Right cardiac atrium (tissue), 5 donors: ENCODE measurements at regions not wholly inside any gene's neighbourhood (a gene's known extent, or its start where the extent isn't known, plus 50 kb on each side); places are given as distances from the start of the nearest gene placed in this dataset.

Experiments
- ATAC-seq, 2 donors: fragments of 200-7000 bp; cut with Tn5 transposase; one replicate each; pipeline versions ENCODE4 v1.8.0 to v1.9.1; 2020; ENCODE audit warnings: moderate library complexity in 2 of 2, mild to moderate bottlenecking in 1 of 2
- DNase-seq, 3 donors: peaks; one replicate each; pipeline ENCODE4 v3.0.0-alpha.2; 2020
- H3K27ac ChIP-seq: one replicate; pipeline ENCODE4 v1.5.1; 2013; ENCODE audit warnings: mild to moderate bottlenecking, low read length, control low read depth, moderate library complexity
- H3K27me3 ChIP-seq: one replicate; pipeline ENCODE4 v1.6.1; 2013; ENCODE audit not compliant: control insufficient read depth, insufficient read depth
- H3K4me1 ChIP-seq: one replicate; pipeline ENCODE4 v1.6.1; 2013; ENCODE audit warnings: low read length; ENCODE audit not compliant: control insufficient read depth, insufficient read depth
- H3K4me3 ChIP-seq: one replicate; pipeline ENCODE4 v1.5.1; 2013; ENCODE audit warnings: low read length, control low read depth
- H3K9me3 ChIP-seq: one replicate; pipeline ENCODE4 v1.6.1; 2013; ENCODE audit warnings: low read length; ENCODE audit not compliant: control insufficient read depth
- WGBS: extraction: QIAGEN DNeasy Blood & Tissue Kit; methylation state at CpG from one replicate; pipeline ENCODE4 v1.1.7; 2013; 5-methylcytosine and 5-hydroxymethylcytosine counted together
- intact Hi-C, 4 donors: fragments of 100-400 bp; cut with DNase I; formaldehyde crosslinking; loops; one replicate each; pipeline versions ENCODE4 v1.11.0 to v1.14.0; 2022 to 2023
- donor health status: healthy with polysubstance abuse.
- donor health status: DM: no; HTN: yes; CAD: no.
- donor health status: DM: no; HTN: no; CAD: no.
- donor health status: DM: no; HTN: yes; CAD: no; lungs with severe emphysema.
- donor health status: DM: yes; HTN: yes; CAD: no.

- intact Hi-C loops, result no loop called here
- ATAC-seq, result no peak
- 54% methylated on average over 5 of the region's 5 CpGs for WGBS
Measured at GRCh38 chr1:221029981-221030649, 150.9 kb downstream of the HLX start.

DNA sequence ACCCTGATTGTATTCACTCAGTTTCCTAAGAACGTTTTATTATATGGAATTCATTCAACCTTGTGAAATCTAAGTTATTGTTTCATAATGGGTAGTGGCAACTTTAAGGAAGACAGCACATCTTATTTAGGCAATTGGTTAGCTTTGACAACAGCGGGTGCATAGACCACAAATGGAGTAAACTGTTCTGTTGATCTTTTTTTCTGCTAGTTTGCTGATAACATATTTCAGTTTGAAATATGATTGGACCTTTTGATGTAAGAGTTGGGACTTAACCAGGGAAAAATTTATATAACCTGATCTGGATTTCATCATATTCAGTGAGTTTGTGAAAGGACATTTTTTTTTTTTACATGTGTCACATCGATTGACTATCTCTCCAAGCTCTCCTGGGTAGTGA is 151.7 kb downstream of the HLX start:
- no peak for ATAC-seq
- no peak overlapping the region for H3K4me3 ChIP-seq
- H3K4me1 ChIP-seq, result peaks cover 3% of the 10 kb centered on the region
- H3K27ac ChIP-seq, result no peak overlapping the region
- no peaks in the 10 kb centered on the region for H3K27me3 ChIP-seq
- H3K9me3 ChIP-seq, result no peaks in the 10 kb centered on the region
- intact Hi-C loops, result no loop called here
- no peak for DNase-seq
- 72% methylated on average over 3 of the region's 3 CpGs for WGBS

More at GRCh38 chr1:221029981-221030649, 150.9 kb downstream of the HLX start:
- peaks cover 3% of the 10 kb centered on the region for H3K4me1 ChIP-seq
- no peak overlapping the region for H3K4me3 ChIP-seq
- no peaks in the 10 kb centered on the region for H3K9me3 ChIP-seq
- peak in 1 of 3 donors; percentile 22 for DNase-seq
- H3K27ac ChIP-seq, result peak overlapping the region; percentile 23
- no peaks in the 10 kb centered on the region for H3K27me3 ChIP-seq

- Histone ChIP-seq H3K27me3 (no peaks in the 10 kb centered on the region), H3K4me1 (peaks cover 3% of the 10 kb centered on the region), H3K4me3 (no peak overlapping the region), H3K9me3 (no peaks in the 10 kb centered on the region), H3K27ac (no peak overlapping the region)
- DNase-seq (no peak), ATAC-seq (no peak)
- intact Hi-C loops, result no loop called here
- 91% methylated on average over 3 of the region's 3 CpGs for WGBS
Measured at GRCh38 chr1:221031458-221032203, 152.4 kb downstream of the HLX start.

- ATAC-seq (no peak), DNase-seq (no peak)
Measured at GRCh38 chr1:221032204-221032585, 153.0 kb downstream of the HLX start.

DNA sequence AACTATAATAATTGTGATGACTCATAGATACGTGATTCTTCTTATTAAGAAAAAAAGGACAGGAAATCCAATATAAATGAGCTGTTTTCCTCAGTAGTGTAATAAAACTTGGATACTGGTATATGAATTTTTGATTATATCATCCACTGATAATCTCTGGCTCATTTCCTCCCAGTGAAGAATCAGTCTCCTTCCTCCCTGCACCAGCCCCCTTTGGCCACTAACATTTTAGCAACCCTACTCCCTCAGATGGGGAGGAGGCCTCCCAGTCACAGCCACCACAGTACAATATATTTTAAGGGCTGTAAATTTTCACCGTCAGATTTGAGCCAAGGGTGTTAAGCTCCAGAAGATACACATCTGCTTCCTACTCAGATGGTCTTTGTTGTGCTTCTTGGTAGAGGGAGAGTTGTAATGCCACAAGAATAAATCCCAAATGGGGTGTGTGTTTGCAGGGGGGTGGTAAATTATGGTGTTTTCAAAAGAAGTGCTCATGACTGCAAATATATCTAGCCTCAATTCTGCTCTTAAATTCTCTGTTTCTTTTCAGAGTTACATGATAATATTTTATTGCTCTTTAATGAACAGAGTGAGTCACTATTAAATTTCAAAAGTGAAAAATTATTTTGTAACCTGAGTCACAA is 153.5 kb downstream of the HLX start:
- H3K9me3 ChIP-seq, result no peaks in the 10 kb centered on the region
- DNase-seq (no peak), ATAC-seq (peak; percentile 45 to 66)
- no peak overlapping the region for H3K27ac ChIP-seq
- H3K27me3 ChIP-seq, result no peaks in the 10 kb centered on the region
- H3K4me3 ChIP-seq, result no peak overlapping the region
- H3K4me1 ChIP-seq, result peaks cover 3% of the 10 kb centered on the region
- intact Hi-C loops, result no loop called here
- 32% methylated on average over 2 of the region's 2 CpGs for WGBS

More at GRCh38 chr1:221032204-221032585, 153.0 kb downstream of the HLX start:
- H3K9me3 ChIP-seq, result no peaks in the 10 kb centered on the region
- H3K27me3 ChIP-seq, result no peaks in the 10 kb centered on the region
- no peak overlapping the region for H3K27ac ChIP-seq
- intact Hi-C loops, result no loop called here
- peaks cover 3% of the 10 kb centered on the region for H3K4me1 ChIP-seq
- no peak overlapping the region for H3K4me3 ChIP-seq

DNA sequence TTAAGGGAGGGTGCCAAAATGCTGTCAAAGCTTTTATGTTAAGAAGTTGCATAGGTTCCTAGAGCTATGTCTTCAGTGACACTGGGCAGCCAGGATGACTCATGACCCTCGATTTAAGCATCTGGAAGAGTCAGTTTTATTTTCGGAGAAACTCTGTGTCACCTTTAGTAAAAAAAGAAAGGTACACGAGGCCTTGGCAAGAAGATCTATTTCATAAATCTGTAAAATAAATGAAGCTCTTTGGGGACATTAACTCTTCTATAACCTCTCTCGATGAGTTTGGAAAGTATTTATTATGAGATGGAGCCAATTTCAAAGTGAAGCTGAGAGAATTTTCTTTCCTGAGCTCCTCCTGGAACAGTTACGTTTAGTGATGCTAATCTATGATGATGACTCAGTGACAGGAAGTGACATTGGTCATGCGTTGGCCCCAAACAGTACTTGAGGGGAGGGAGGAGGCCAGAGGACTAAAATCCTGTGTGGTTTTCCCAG is 156.5 kb downstream of the HLX start:
- Histone ChIP-seq H3K27me3 (no peaks in the 10 kb centered on the region), H3K27ac (no peak overlapping the region), H3K4me1 (peaks cover 3% of the 10 kb centered on the region), H3K4me3 (no peak overlapping the region), H3K9me3 (no peaks in the 10 kb centered on the region)
- whole genome bisulfite sequencing, result 32% methylated on average over 6 of the region's 6 CpGs
- DNase-seq, result no peak
- peak in 1 of 2 donors; percentile 55 for ATAC-seq
- intact Hi-C loops, result no loop called here

DNA sequence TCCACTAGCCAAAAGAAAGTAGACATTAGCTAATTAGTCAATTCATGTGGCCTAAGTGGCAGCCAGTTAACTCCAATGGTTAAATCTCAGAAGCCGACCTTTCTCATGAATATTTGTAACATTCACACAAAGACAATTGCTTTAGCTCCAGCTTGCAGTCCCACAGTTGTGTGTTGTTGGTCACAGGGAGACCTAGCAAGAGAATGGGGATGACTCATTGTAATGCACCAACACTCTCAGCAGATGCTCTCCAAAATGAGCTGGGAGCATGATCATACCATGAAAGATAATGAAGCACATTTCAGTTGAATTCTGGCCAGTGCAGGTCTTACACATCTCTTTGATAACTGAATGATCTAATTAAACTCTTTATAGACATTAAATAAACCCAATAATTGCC is 160.4 kb downstream of the HLX start:
- Histone ChIP-seq H3K9me3 (no peaks in the 10 kb centered on the region), H3K4me3 (no peak overlapping the region), H3K4me1 (no peaks in the 10 kb centered on the region), H3K27me3 (no peaks in the 10 kb centered on the region), H3K27ac (no peak overlapping the region)
- ATAC-seq, result no peak
- WGBS, result 88% methylated on average over 1 of the region's 1 CpG
- no peak for DNase-seq
- intact Hi-C loops, result no loop called here

GRCh38 chr1:221040101-221040500 is 160.9 kb downstream of the HLX start:
- Histone ChIP-seq H3K9me3 (no peaks in the 10 kb centered on the region), H3K27me3 (no peaks in the 10 kb centered on the region), H3K4me3 (no peak overlapping the region), H3K27ac (no peak overlapping the region), H3K4me1 (no peaks in the 10 kb centered on the region)
- intact Hi-C loops, result no loop called here
- no peak for ATAC-seq
- 41% methylated on average over 1 of the region's 1 CpG for WGBS
- no peak for DNase-seq

GRCh38 chr1:221040691-221041285 is 161.5 kb downstream of the HLX start:
- Histone ChIP-seq H3K4me3 (no peak overlapping the region), H3K27me3 (no peaks in the 10 kb centered on the region), H3K9me3 (no peaks in the 10 kb centered on the region), H3K27ac (no peak overlapping the region), H3K4me1 (no peaks in the 10 kb centered on the region)
- intact Hi-C loops, result no loop called here
- ATAC-seq, result peak; percentile 28 to 29
- no peak for DNase-seq
- 70% methylated on average over 2 of the region's 2 CpGs for WGBS

DNA sequence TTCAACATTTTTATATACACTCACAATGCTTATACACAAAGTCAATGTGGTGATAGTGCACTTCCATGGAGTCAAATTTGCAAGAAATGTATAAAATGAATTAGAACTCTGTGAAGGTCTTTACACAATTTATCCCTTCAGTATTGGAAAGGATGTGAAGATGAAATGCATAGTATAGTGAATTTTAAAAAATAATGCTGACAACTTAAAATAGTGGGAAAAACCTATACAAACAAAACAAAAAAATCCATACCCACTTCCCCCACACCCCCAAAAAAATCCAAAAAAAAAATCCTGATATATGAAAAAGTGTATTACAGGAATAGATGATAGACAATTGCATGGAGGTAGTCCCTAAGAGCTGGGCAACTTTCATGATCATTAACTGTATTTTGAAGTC is 165.3 kb downstream of the HLX start:
- Histone ChIP-seq H3K9me3 (no peaks in the 10 kb centered on the region), H3K27me3 (no peaks in the 10 kb centered on the region), H3K4me1 (no peaks in the 10 kb centered on the region), H3K27ac (no peak overlapping the region), H3K4me3 (no peak overlapping the region)
- intact Hi-C loops, result no loop called here
- DNase-seq (no peak), ATAC-seq (no peak)

- Histone ChIP-seq H3K4me1 (no peaks in the 10 kb centered on the region), H3K9me3 (no peaks in the 10 kb centered on the region), H3K4me3 (no peak overlapping the region), H3K27me3 (no peaks in the 10 kb centered on the region), H3K27ac (no peak overlapping the region)
- 88% methylated on average over 3 of the region's 3 CpGs for WGBS
- intact Hi-C loops, result no loop called here
- DNase-seq, result no peak
- no peak for ATAC-seq
Measured at GRCh38 chr1:221045151-221045550, 165.9 kb downstream of the HLX start.
